Stimulated activated memory B cell treated with anti-CD40 and anti-IgM and Interleukin-4, amounts not matched to agents 10 μg/mL and 1 μg/mL and 100 μg/mL, for 72 hours (primary cell): ENCODE measurements at regions not wholly inside any gene's neighbourhood (a gene's known extent, or its start where the extent isn't known, plus 50 kb on each side); places are given as distances from the start of the nearest gene placed in this dataset.
"Not testable (repeated sequence)": the region's sequence is repeated elsewhere in the genome, so short reads cannot be mapped to it uniquely, and the experiment has no call there.

Source experiments
- ATAC-seq: fragments of 150-1000 bp; cut with Tn5 transposase; 2 replicates; pipeline ENCODE4 v1.10.0; 2021
- H3K27ac Mint-ChIP-seq: one replicate; pipeline ENCODE4 v1.8.0; 2022; ENCODE audit warnings: mild to moderate bottlenecking, mixed read lengths
- H3K27me3 Mint-ChIP-seq: one replicate; pipeline ENCODE4 v1.8.0; 2022; ENCODE audit warnings: mixed read lengths
- H3K36me3 Mint-ChIP-seq: one replicate; pipeline ENCODE4 v1.8.0; 2022; ENCODE audit warnings: mixed read lengths
- H3K4me1 Mint-ChIP-seq: one replicate; pipeline ENCODE4 v1.8.0; 2022; ENCODE audit warnings: mixed read lengths
- H3K4me3 Mint-ChIP-seq: one replicate; pipeline ENCODE4 v1.8.0; 2022; ENCODE audit warnings: mild to moderate bottlenecking, moderate library complexity, mixed read lengths
- H3K9me3 Mint-ChIP-seq: one replicate; pipeline ENCODE4 v1.8.0; 2022; ENCODE audit warnings: mixed read lengths

DNA sequence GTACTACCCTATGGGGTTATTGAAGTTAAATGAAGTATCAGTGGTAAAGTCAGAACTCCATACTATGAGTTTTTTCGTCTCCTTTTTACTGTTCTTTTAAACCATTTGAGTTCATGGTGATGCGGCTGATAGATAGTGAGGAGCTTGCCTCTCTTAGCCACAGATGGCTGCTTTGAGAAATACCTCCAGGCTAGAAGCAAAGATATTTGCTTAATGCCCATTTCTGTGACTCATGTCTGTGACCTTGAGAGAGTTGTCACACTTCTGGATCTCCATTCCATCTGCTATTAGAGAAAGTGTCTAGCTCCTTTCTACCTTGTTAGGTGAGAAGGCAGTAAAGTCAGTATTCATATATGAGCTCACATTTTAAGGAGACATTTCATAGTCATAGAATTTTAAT lies 89.5 kb upstream of the PLXNA2 start:
- Mint-ChIP-seq H3K9me3 (no peaks in the 10 kb centered on the region), H3K27ac (no peak overlapping the region), H3K4me1 (no peaks in the 10 kb centered on the region), H3K4me3 (no peak overlapping the region), H3K27me3 (peaks cover 52% of the 10 kb centered on the region), H3K36me3 (no peaks in the 10 kb centered on the region)
- ATAC-seq, result no peak

GRCh38 chr1:208335371-208336136 lies 91.4 kb upstream of the PLXNA2 start:
- H3K4me1 Mint-ChIP-seq, result no peaks in the 10 kb centered on the region
- ATAC-seq, result no peak
- H3K4me3 Mint-ChIP-seq, result no peak overlapping the region
- H3K27me3 Mint-ChIP-seq, result peaks cover 54% of the 10 kb centered on the region
- no peak overlapping the region for H3K27ac Mint-ChIP-seq
- H3K9me3 Mint-ChIP-seq, result peaks cover 3% of the 10 kb centered on the region
- H3K36me3 Mint-ChIP-seq, result no peaks in the 10 kb centered on the region

DNA sequence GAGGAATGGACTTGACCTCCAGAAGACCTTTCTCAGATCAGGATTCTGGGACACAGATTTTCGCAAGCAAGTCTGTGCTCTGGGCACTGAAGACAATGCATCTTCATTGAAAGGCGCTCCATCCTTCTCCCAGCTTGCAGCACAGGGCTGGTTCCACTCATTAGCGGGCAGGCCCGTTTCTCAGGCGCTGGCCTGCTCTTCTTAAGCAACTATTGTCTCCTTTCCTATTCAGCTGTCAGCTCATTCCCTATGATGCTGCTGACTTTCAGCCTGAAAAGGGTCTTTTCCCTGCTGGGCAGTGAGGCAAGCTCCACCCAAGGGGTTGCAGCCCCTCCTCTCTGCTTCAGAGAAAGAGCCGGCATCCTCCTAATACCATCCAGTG lies 91.9 kb upstream of the PLXNA2 start:
- no peaks in the 10 kb centered on the region for H3K36me3 Mint-ChIP-seq
- H3K27me3 Mint-ChIP-seq, result peaks cover 51% of the 10 kb centered on the region
- H3K4me3 Mint-ChIP-seq, result no peak overlapping the region
- ATAC-seq, result no peak
- no peak overlapping the region for H3K27ac Mint-ChIP-seq
- no peaks in the 10 kb centered on the region for H3K4me1 Mint-ChIP-seq
- H3K9me3 Mint-ChIP-seq, result peaks cover 3% of the 10 kb centered on the region

DNA sequence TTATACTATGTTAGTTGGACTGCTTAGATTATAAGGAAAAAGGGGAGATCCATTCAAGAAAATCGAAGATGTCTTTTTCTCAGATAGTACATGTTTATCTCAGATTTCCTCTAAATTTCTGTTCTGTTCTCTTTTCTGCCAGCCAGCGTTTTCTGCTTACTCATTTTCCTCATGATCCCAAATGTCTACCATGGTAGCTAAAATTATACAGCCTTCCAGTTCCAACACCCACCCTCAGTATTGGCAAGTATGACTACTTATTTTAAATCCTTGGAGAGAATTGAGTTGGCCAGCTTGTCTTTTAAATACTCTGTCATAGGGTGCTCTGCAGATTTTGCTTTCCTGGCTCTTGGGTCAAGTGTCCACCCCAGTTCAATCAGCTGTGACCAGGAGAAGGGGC lies 95.7 kb upstream of the PLXNA2 start:
- no peak overlapping the region for H3K4me3 Mint-ChIP-seq
- no peak for ATAC-seq
- H3K9me3 Mint-ChIP-seq, result peaks cover 3% of the 10 kb centered on the region
- no peak overlapping the region for H3K27ac Mint-ChIP-seq
- no peaks in the 10 kb centered on the region for H3K36me3 Mint-ChIP-seq
- H3K27me3 Mint-ChIP-seq, result peaks cover 40% of the 10 kb centered on the region
- H3K4me1 Mint-ChIP-seq, result no peaks in the 10 kb centered on the region

- H3K4me1 Mint-ChIP-seq, result no peaks in the 10 kb centered on the region
- H3K27ac Mint-ChIP-seq, result no peak overlapping the region
Measured at GRCh38 chr1:208343226-208343625, 99.0 kb upstream of the PLXNA2 start.

DNA sequence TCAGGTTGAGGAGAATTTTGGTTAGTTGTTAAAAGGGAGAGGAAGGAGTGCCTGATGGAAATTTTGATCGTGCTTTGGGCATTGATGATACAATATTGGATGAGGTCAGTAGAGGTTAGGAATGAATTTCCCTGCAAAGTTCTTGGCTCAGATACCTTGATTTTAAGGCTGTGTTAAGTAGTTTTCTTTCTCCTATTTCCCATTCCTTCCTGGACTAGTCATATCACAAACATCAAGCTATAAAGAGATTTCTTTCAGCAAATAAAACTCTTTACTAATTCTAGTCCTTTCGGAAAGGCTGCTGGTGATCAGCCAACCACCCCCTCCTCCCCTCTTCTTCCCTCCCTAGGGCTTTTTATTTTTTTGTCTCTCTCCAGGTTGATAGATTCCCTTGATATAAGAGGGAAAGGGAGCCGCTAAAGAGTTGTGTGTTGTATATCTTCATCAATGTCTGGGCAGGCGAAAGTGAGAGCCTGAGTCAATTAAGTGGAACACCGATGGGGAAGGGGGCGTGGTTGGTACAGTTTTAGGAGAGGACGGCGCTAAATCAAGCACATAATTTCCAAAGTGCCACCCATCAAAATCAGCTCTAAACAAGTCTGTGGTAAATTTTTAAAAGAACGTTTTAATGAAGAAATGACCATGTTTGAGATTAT lies 100.1 kb upstream of the PLXNA2 start:
- Mint-ChIP-seq H3K4me1 (no peaks in the 10 kb centered on the region), H3K36me3 (no peaks in the 10 kb centered on the region), H3K4me3 (no peak overlapping the region), H3K27ac (no peak overlapping the region), H3K27me3 (peaks cover 8% of the 10 kb centered on the region), H3K9me3 (no peaks in the 10 kb centered on the region)
- no peak for ATAC-seq

More at GRCh38 chr1:208343226-208343625, 99.0 kb upstream of the PLXNA2 start:
- H3K4me3 Mint-ChIP-seq, result no peak overlapping the region
- peaks cover 19% of the 10 kb centered on the region for H3K27me3 Mint-ChIP-seq
- H3K36me3 Mint-ChIP-seq, result no peaks in the 10 kb centered on the region
- no peak for ATAC-seq
- H3K9me3 Mint-ChIP-seq, result peaks cover 3% of the 10 kb centered on the region

DNA sequence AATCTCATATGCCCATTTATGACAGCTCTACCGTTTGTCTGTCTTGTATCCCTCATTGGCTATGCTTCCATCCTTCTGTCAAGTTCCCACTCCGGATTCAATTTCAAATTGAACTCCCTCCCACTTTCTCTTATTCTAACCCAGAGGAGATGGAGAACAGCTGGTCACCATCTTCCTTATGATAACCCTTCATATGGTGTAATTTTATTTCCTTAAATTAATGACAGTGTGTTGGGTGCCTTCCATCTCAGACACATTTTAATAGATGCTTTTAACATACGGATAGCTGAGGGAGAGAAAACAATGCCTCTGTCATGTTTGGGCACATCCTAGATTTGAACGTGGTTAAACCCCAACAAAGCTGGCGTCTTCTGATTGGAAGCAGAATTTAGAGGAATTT lies 103.0 kb upstream of the PLXNA2 start:
- H3K4me3 Mint-ChIP-seq, result no peak overlapping the region
- H3K27me3 Mint-ChIP-seq, result peaks cover 7% of the 10 kb centered on the region
- H3K27ac Mint-ChIP-seq, result no peak overlapping the region
- H3K4me1 Mint-ChIP-seq, result no peaks in the 10 kb centered on the region
- H3K36me3 Mint-ChIP-seq, result no peaks in the 10 kb centered on the region
- H3K9me3 Mint-ChIP-seq, result no peaks in the 10 kb centered on the region
- ATAC-seq, result no peak

DNA sequence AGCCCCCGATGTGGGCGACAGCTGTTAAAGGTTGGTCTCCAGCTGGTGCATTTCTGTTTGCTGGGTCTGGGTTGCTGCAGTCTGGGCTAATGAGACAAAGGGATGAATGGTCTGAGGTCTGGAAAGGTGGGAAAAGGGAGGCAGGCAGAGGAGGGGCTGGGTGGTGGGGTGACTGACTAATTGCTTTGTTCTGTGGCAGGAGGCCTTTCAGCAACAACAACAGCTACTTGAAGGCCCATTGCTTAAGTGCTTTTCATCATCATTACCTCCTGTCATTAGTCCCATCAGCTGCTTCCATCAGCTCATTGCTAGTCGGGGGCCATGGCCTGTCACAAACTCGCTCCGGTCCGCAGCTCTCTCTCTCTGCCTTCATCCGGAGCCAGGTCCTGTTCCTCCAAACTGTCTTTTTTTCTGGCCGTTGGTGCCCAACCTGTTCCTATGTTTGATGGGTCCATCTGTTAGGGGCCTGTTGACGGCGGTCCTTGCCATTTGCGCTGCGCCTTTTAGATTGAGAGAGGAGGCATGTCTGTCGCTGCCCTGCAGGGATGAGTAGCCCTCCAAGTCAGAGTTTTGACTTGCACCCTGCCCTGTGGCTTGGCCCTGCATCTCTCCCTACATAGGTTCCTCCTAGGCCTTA lies 105.6 kb upstream of the PLXNA2 start:
- Mint-ChIP-seq H3K9me3 (no peaks in the 10 kb centered on the region), H3K4me1 (no peaks in the 10 kb centered on the region), H3K27ac (no peak overlapping the region), H3K36me3 (no peaks in the 10 kb centered on the region), H3K27me3 (peaks cover 7% of the 10 kb centered on the region), H3K4me3 (no peak overlapping the region)
- ATAC-seq, result no peak

- no peak for ATAC-seq
- no peak overlapping the region for H3K4me3 Mint-ChIP-seq
- H3K4me1 Mint-ChIP-seq, result no peaks in the 10 kb centered on the region
- no peaks in the 10 kb centered on the region for H3K36me3 Mint-ChIP-seq
- H3K9me3 Mint-ChIP-seq, result no peaks in the 10 kb centered on the region
- no peak overlapping the region for H3K27ac Mint-ChIP-seq
- peaks cover 7% of the 10 kb centered on the region for H3K27me3 Mint-ChIP-seq
Measured at GRCh38 chr1:208350815-208351214, 106.6 kb upstream of the PLXNA2 start.

GRCh38 chr1:208351838-208352237 lies 107.7 kb upstream of the PLXNA2 start:
- ATAC-seq, result no peak
- Mint-ChIP-seq H3K4me3 (no peak overlapping the region), H3K36me3 (no peaks in the 10 kb centered on the region), H3K4me1 (no peaks in the 10 kb centered on the region), H3K27ac (no peak overlapping the region), H3K27me3 (no peaks in the 10 kb centered on the region), H3K9me3 (no peaks in the 10 kb centered on the region)

DNA sequence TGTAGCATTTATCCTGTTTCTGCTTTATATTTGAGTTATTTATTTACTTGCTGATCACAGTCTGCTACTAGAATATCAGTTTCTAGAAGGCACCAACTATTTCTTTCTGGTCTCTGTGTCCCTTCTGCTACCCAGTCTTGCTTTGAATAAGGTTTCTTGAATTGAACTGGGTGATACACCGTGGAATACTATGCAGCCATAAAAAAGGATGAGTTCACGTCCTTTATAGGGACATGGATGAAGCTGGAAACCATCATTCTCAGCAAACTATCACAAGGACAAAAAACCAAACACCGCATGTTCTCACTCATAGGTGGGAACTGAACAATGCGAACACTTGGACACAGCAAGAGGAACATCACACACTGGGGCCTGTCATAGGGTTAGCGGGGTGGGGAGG lies 109.6 kb upstream of the PLXNA2 start:
- H3K4me3 Mint-ChIP-seq, H3K4me1 Mint-ChIP-seq, H3K36me3 Mint-ChIP-seq, H3K9me3 Mint-ChIP-seq, H3K27me3 Mint-ChIP-seq, ATAC-seq, H3K27ac Mint-ChIP-seq: not testable (repeated sequence)

DNA sequence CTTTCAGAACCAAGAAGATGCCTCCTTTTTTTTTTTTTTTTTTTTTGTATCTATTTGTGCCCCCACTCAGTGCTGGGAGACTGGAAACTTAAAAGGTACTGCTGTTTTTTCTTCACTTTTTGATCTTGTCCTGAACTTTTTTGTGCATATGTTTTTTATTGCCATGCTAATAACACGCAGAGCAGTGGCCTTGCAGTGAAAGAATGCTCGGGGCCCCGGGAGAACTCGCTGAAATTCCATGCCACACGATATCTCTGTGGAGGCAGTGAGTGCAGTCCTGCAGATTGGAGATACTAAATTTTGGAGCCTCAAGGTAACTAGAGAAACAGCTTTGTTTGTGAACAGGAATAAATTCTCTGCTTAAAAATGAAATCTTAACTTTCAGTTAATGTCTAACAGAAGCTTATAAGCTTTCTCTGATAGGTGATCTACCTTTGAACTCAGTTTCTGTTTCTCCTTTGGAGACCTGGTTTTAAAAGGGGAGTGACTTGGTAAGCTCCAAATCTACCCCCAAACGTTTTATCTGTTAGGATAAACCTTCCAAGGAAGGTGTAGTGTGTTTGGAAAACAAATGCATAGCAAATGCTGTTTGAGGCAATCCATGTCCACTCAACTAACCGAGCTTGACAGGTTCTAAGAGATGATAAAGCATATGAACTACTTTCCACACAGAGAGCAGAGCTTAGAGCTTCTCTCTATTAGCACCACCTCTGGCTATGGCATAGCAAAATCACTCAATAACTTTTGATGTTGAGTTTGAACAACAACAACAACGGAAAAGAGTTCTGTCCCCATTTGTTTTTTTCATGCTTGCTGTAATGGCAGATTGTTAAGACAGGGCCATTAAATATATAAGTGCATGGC lies 113.7 kb upstream of the PLXNA2 start:
- no peaks in the 10 kb centered on the region for H3K4me1 Mint-ChIP-seq
- no peak for ATAC-seq
- peaks cover 5% of the 10 kb centered on the region for H3K27me3 Mint-ChIP-seq
- no peaks in the 10 kb centered on the region for H3K36me3 Mint-ChIP-seq
- no peaks in the 10 kb centered on the region for H3K9me3 Mint-ChIP-seq
- no peak overlapping the region for H3K4me3 Mint-ChIP-seq
- H3K27ac Mint-ChIP-seq, result no peak overlapping the region

DNA sequence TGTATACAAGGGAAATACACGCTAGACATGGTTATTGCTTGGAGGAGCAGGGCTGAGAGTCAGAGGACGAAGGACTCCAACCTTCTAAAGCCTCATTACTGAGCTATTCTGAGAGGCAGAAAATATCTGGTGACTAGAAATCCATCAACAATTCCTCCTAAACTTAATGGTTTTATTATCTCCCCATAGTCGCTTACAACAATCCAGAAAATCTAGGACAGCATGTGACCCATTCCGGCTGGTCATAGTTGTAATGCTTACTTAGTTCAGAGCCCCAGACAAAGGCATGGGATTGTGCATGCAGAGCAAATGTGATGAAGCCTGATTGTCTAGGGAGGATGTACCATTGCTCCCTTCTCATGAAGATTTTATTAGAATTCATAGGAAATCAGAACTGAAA lies 114.5 kb upstream of the PLXNA2 start:
- H3K9me3 Mint-ChIP-seq, result no peaks in the 10 kb centered on the region
- no peak overlapping the region for H3K27ac Mint-ChIP-seq
- H3K27me3 Mint-ChIP-seq, result peaks cover 12% of the 10 kb centered on the region
- H3K4me1 Mint-ChIP-seq, result no peaks in the 10 kb centered on the region
- H3K36me3 Mint-ChIP-seq, result no peaks in the 10 kb centered on the region
- ATAC-seq, result no peak
- H3K4me3 Mint-ChIP-seq, result no peak overlapping the region

GRCh38 chr1:208362011-208362410 lies 117.8 kb upstream of the PLXNA2 start:
- Mint-ChIP-seq H3K9me3 (no peaks in the 10 kb centered on the region), H3K4me1 (no peaks in the 10 kb centered on the region), H3K27ac (no peak overlapping the region), H3K4me3 (no peak overlapping the region), H3K27me3 (peaks cover 13% of the 10 kb centered on the region), H3K36me3 (no peaks in the 10 kb centered on the region)
- no peak for ATAC-seq

DNA sequence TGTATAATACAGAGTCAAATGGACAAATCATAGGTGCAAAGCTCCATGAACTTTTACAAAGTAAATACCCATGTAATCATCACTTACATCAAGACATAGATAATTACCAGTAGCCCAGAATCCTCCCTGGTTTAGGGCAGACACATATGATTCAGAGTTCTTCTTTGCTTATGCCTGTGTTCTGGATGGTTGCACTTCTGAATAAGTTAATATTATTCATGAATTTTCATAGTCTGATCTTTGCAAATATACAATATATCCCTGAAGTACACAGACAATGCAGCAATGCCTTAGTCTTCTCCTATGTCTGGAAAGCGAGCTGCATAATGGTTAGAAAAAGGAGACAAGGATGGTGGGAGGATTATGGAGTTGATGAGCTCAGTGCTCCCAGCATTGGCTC lies 122.4 kb upstream of the PLXNA2 start:
- no peaks in the 10 kb centered on the region for H3K36me3 Mint-ChIP-seq
- no peaks in the 10 kb centered on the region for H3K9me3 Mint-ChIP-seq
- no peak overlapping the region for H3K4me3 Mint-ChIP-seq
- H3K4me1 Mint-ChIP-seq, result peaks cover 11% of the 10 kb centered on the region
- H3K27ac Mint-ChIP-seq, result no peak overlapping the region
- no peak for ATAC-seq
- peaks cover 13% of the 10 kb centered on the region for H3K27me3 Mint-ChIP-seq
